ENCODE measurements at regions not wholly inside any gene's neighbourhood (a gene's known extent, or its start where the extent isn't known, plus 50 kb on each side); places are given as distances from the start of the nearest gene placed in this dataset.

DNA sequence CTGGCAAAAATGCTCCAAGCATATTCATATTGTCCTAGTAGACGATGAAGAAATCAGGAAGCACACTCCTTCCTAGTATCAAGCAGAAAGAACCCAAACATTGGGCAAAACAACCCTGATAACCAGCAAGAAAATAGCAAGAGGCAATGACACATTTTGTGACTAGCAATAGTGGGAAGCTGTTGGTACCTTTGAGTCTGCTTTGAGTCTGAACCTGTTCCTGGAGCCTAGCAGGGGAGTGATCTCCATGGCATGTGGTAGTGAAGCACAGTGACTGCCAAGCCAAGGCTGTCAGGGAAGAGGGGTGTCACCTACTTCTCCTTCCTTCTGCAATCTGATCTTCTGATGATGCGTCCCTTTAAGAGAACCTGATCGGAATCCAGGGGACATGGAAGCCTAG is 533.9 kb downstream of the VRK1 start:
- in situ Hi-C loops (cut with MboI; ENCODE audit: low sequenced_read_pairs), result no loop called here

DNA sequence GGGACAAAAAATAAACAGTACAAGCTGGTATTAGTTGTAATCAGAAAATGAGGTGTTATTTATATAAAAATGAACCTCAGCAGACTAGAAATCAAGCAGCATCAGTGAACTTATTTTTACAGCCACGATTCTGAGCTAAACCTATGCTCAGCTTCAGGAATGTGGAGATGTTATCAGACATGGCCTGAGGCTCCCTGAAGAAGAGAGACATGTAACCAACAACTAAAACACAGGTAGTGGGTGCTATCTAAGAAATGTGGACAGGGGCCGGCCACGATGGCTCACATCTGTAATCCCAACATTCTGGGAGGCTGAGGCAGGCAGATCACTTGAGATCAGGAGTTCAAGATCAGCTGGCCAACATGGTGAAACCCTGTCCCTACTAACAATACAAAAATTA is 534.3 kb downstream of the VRK1 start:
- in situ Hi-C loops (cut with MboI; ENCODE audit: low sequenced_read_pairs), result no loop called here

GRCh38 chr14:97336179-97336578 is 539.0 kb downstream of the VRK1 start:
- in situ Hi-C loops (cut with MboI; ENCODE audit: low sequenced_read_pairs), result no loop called here

DNA sequence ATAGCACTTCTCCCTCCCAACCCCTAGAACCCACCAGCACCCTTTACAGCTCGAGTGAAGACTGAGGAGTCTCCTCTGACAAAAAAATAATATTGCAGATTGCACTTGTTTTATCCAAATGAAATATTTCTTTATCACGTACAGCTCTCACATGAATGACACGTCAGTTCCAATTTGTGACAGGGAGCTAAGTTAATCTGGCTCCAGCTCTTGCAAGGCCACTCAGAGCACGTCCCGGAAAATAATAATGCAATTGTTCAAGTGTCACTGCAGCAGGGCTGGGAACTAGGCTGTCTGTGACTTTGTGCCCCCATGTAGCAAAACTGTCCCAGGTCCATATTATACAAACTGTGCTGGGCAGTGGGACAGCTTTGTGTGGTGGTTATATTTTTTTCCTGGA is 539.6 kb downstream of the VRK1 start:
- in situ Hi-C loops (cut with MboI; ENCODE audit: low sequenced_read_pairs), result no loop called here

DNA sequence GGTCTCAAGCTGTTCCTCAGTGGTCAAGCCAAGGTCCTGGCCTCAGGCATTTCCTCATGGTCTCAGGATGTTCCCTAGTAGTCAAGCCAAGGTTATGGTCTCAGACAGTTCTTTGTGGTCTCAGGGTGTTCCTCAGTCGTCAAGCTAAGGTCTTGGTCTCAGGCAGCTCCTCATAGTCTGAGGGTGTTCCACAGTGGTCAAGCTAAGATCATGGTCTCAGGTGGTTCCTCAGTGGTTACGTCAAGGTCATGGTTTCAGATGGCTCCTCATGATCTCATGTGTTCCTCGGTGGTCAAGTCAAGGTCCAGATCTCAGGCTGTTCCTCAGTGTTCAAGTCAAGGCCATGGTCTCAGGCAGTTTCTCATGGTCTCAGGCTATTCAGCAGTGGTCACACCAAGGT is 540.1 kb downstream of the VRK1 start:
- in situ Hi-C loops (cut with MboI; ENCODE audit: low sequenced_read_pairs), result no loop called here

DNA sequence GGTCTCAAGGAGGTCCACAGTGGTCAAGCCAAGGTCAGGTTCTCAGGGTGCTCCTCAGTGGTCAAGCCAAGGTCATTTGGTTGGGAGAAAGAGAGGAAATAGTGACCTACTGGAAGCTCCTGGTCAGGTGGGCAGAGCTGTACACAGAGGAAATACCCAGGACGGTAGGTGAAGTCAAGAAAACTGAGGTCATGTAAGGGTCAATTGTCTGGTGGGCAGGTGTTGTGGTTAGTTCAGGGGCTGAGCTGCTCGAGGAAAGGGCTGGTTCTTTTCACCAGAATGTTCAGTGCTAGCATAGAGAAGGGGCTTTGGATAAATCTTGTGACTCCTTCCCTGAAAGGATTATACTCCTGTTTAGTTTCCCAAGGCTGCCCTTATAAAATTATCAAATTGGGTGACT is 540.5 kb downstream of the VRK1 start:
- in situ Hi-C loops (cut with MboI; ENCODE audit: low sequenced_read_pairs), result no loop called here

DNA sequence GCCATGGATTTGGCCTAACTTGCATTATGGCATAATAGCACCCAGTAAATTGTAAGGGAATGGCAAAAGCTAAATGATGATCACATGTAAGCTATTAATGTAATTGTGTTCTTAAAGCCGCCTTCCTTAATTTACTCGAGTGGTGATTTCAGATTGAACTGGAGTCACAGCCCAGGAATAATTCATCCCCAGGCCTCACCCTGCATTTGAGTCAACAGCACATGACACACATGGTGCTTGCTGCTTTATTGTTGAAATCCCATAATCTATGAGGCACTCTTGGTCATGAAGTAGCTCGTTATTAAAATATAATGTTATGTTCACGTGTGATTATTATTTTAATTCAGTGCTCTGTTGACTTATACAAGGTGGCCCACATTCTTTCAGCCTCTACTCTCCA is 547.5 kb downstream of the VRK1 start:
- in situ Hi-C loops (cut with MboI; ENCODE audit: low sequenced_read_pairs), result no loop called here

GRCh38 chr14:97346675-97347074 is 549.5 kb downstream of the VRK1 start:
- in situ Hi-C loops (cut with MboI; ENCODE audit: low sequenced_read_pairs), result no loop called here

DNA sequence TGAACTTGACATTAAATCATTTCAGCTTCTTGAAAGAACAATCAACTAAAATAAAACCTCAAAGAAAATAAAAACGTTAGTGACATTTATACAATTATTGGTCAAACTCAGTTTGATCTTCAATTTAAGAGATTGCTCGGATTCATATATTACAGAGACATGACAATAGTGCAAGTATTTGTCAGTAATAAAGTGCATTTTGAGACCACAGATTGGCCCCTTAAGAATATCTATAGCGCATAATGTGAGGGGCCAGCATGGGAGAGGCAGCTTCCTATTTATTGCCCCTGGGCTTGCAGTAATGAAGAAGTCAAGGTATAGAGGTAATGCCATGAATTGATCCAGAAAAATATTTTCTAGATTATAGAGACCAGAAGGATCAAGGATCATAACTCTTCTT is 552.3 kb downstream of the VRK1 start:
- in situ Hi-C loops (cut with MboI; ENCODE audit: low sequenced_read_pairs), result no loop called here

GRCh38 chr14:97349946-97350345 is 552.8 kb downstream of the VRK1 start:
- in situ Hi-C loops (cut with MboI; ENCODE audit: low sequenced_read_pairs), result no loop called here

GRCh38 chr14:97350415-97350814 is 553.2 kb downstream of the VRK1 start:
- in situ Hi-C loops (cut with MboI; ENCODE audit: low sequenced_read_pairs), result no loop called here

- in situ Hi-C loops (cut with MboI; ENCODE audit: low sequenced_read_pairs), result no loop called here
These were observed 553.9 kb downstream of the VRK1 start for GRCh38 chr14:97350894-97351731.

DNA sequence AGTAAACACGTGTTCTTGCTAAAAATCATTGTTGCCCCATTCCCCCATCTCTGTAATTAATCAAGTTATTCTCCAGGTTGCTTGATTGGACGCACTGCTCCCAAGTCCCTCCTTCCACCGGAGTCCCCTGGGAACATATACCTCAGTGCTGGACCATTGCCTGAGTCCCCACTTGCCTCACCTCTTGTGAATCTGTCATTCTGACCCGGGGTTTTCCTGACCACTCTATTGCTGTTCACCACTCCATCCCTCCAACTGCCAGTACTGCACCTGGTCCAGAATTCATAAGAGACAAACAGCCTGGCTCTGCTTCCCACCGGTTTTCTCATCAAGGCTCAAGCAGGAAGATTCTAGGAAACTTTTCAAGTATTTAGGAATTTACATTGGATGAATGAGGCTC is 555.9 kb downstream of the VRK1 start:
- in situ Hi-C loops (cut with MboI; ENCODE audit: low sequenced_read_pairs), result no loop called here

DNA sequence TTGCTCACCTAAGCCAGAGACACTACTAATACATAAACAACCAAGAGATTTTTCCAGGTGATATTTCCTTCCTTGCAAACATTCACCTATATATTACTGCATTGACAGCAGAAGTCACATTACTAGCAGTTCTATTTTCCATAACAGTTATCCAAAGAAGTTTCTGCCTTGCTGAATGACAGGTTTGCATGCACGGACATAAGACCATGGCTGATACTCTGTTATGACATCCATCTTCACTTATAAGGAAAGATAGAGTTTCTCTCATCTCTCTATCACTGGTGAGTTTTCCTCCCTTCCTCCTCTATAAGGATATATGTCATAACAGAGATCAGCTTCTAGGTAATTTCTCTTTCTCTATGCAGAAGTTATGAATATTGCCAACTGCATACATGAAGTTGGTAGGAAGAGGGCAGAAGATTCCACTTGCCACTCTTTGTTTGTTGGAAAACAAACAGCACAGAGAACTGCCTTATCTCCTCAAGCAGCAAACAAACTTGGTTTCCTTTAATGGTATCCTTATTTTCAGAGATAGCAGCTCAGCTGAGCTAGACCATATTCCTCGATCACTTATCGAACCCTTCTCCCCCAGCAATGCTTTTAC is 557.0 kb downstream of the VRK1 start:
- in situ Hi-C loops (cut with MboI; ENCODE audit: low sequenced_read_pairs), result no loop called here

DNA sequence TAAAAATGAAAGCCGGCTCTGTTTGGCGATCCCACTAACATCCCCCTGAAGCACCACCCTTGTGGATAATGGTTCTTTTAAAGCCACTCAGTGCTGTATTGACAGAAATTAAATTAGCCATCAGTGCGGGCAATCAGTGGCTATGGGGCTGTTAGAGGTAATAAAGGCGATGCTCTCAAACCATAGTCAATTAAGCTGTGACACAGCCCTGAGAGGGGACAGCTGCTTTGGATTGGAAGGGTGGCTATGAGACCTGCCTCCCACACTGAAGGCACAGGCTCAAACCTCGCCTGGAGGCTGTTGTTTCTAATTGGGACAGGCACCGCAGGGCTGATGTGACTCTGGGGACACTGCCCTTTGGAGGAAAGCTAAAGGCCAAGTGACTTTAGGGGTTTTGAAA is 562.2 kb downstream of the VRK1 start:
- in situ Hi-C loops (cut with MboI; ENCODE audit: low sequenced_read_pairs), result no loop called here

DNA sequence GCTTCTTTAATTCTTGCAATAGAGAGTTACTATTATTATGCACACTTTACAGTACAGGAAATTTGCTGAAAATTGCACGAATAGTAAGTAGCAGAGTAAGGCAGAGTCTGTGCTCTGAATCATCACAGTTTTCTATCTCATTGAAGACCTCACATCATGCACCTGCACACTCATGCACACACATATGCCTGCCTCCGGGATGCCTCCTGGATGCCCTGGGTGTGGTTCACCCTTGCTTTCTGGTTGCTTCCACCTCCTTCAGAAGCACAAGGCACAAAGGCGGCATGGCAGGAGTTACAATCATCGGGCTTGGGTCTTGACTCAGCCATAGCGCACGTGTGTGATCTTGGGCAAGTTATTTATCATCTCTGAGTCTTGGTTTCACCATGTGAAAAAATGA is 564.0 kb downstream of the VRK1 start:
- in situ Hi-C loops (cut with MboI; ENCODE audit: low sequenced_read_pairs), result no loop called here

DNA sequence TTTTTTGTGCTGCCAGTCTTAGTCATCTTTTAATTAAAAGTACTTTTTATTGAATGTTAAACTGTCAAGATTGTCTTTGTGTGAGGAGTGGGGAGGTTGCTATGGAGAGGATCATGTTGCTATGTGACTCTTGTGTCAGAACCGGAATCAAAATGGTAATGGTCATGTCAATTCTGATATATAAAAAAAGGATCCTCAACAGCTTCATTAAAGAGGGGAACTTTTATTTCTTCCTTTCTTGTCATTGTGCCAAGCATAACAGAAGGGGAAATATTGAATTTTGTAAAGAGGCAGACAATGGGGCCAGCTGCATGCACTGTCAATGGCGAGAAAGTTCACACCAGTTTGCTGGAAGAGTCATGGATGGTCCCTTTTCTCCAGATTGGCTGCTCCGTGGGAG is 564.8 kb downstream of the VRK1 start:
- in situ Hi-C loops (cut with MboI; ENCODE audit: low sequenced_read_pairs), result no loop called here

- in situ Hi-C loops (cut with MboI; ENCODE audit: low sequenced_read_pairs), result no loop called here
These were observed 569.2 kb downstream of the VRK1 start for GRCh38 chr14:97366400-97366799.

GRCh38 chr14:97367278-97367677 is 570.1 kb downstream of the VRK1 start:
- in situ Hi-C loops (cut with MboI; ENCODE audit: low sequenced_read_pairs), result no loop called here

- in situ Hi-C loops (cut with MboI; ENCODE audit: low sequenced_read_pairs), result no loop called here
These were observed 570.9 kb downstream of the VRK1 start for GRCh38 chr14:97368049-97368448.

DNA sequence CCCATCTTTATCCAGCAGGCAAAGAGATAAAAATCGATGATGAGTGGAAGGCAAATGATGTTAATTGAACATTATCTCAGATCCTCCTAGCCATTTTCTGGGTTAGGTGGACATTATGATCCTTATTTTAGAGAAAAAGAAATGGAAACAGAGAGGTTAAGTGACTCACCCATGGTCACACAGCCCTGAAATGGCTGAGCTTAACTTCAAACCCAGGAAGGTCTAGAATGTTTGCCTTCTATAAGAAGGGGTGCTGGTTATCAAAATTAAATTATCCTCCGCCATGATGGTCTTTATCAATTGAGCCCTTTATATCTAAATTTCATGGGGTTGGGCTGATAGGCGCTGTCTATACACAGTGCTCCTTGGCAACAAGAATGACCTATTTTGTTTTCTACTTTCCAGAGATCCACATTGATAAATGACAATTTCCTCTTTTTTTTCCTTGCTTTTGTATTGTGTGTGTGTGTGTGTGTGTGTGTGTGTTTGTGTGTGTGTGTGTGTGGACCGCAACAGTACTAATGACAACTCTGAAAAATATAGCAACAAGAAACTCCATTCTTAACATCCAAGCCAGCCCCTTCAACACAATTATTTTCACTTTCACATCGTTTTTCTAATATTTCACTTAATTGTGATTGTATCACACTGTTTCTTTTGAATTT is 571.9 kb downstream of the VRK1 start:
- in situ Hi-C loops (cut with MboI; ENCODE audit: low sequenced_read_pairs), result no loop called here

DNA sequence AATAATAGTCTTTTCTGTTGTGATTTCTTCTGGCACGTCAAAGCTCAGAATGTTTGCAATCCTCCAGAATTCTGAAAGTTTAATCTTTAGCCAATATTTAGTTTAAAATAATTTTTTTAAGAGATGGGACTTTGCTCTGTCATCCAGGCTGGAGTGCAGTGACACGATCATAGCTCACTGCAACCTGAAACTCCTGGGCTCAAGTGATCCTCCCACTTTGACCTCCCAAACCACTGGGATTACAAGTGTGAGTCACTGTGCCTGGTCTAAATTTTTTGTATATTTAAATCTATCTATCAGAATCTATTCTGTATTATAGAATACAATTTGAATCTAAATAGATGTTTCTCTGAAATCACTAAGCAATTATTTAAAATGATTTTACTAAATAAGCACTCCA is 572.7 kb downstream of the VRK1 start:
- in situ Hi-C loops (cut with MboI; ENCODE audit: low sequenced_read_pairs), result no loop called here

Data from HL-60/S4 (cell line).